Left renal cortex interstitium (tissue), 4 donors: ENCODE measurements at regions not wholly inside any gene's neighbourhood (a gene's known extent, or its start where the extent isn't known, plus 50 kb on each side); places are given as distances from the start of the nearest gene placed in this dataset.

Experiments
- DNase-seq, 4 donors: peaks; one replicate each; pipeline ENCODE4 v3.0.0-alpha.2; 2013; ENCODE audit warnings: low read depth in 4 of 4, low spot score in 2 of 4, missing footprints in 1 of 4

- no peak for DNase-seq
Measured at GRCh38 chr6:44701038-44701636, 313.6 kb downstream of the CDC5L start.

GRCh38 chr6:44701637-44702101, 314.2 kb downstream of the CDC5L start:
- no peak for DNase-seq

GRCh38 chr6:44702292-44702691, 314.8 kb downstream of the CDC5L start:
- no peak for DNase-seq

GRCh38 chr6:44704240-44705150, 317.0 kb downstream of the CDC5L start:
- no peak for DNase-seq

- no peak for DNase-seq
Measured at GRCh38 chr6:44705596-44705995, 318.1 kb downstream of the CDC5L start.

- DNase-seq: no peak
Measured at GRCh38 chr6:44706011-44706410, 318.5 kb downstream of the CDC5L start.

- no peak for DNase-seq
Measured at GRCh38 chr6:44708208-44708607, 320.7 kb downstream of the CDC5L start.

GRCh38 chr6:44712353-44713111, 325.0 kb downstream of the CDC5L start:
- DNase-seq: no peak

- no peak for DNase-seq
Measured at GRCh38 chr6:44715188-44715587, 327.7 kb downstream of the CDC5L start.

- no peak for DNase-seq
Measured at GRCh38 chr6:44715925-44716324, 328.4 kb downstream of the CDC5L start.

GRCh38 chr6:44717431-44717830, 329.9 kb downstream of the CDC5L start:
- no peak for DNase-seq

- no peak for DNase-seq
Measured at GRCh38 chr6:44721954-44722578, 334.6 kb downstream of the CDC5L start.

- DNase-seq: no peak
Measured at GRCh38 chr6:44722736-44723135, 335.2 kb downstream of the CDC5L start.

GRCh38 chr6:44723439-44724197, 336.1 kb downstream of the CDC5L start:
- DNase-seq: no peak

GRCh38 chr6:44725070-44725469, 337.6 kb downstream of the CDC5L start:
- no peak for DNase-seq

- DNase-seq: no peak
Measured at GRCh38 chr6:44727651-44728630, 340.4 kb downstream of the CDC5L start.

- DNase-seq: no peak
Measured at GRCh38 chr6:44730771-44731391, 343.4 kb downstream of the CDC5L start.

GRCh38 chr6:44731485-44732095, 344.1 kb downstream of the CDC5L start:
- no peak for DNase-seq
